ENCODE measurements at regions not wholly inside any gene's neighbourhood (a gene's known extent, or its start where the extent isn't known, plus 50 kb on each side); places are given as distances from the start of the nearest gene placed in this dataset.
A peak's percentile ranks its signal among the peaks of the same experiment; 100 is the strongest.

DNA sequence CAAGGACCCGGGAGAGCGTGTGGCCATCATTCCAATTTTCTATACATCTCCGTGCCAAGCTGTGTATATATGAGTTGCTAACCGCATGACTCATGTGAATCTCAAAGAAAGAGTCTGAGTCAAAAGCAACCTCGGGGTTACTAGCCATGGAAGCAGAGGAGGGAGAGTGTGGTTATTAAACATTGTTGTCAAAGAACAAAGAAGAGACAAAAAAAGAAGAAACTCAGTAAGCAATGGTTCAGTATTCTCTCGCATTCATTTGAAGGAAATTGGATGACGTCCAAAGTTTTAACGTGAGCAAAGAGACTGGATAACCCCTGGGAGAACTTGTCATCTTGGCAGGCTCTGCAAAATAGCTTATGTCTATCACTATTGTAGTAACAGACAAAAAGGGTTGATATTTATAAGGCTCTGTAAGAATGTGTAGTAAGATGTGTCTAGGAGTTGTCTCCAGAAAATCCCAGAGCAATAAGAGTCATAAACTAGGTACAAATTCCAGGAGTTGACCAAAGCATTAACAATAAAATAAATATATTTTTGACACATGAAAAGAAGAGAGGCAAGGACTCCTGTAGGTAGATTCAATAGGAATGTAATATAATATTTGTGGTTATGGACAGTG, 52.8 kb upstream of the GRM7 start:
- DNase-seq, result peak; percentile 81

DNA sequence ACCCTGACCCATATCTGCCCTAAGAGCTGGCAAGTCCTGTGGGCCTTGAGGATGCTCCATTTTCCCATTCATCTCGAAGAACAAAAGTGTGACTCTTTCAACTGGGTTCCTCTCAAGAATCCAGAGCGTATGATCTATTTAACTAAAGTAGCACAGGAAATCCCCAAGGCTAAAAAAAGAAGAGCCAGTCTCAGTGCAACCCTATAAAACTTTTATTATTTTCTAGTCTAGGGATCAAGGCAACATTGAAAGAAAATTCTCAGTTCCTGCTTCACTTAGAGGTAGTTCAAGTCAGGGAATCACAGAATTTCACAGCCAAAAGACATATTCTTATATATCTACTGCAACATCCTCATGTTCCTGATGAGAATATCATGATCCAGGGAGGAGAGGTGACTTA, 51.6 kb upstream of the GRM7 start:
- no peak for DNase-seq
